HG03342 (cell line): ENCODE measurements at regions not wholly inside any gene's neighbourhood (a gene's known extent, or its start where the extent isn't known, plus 50 kb on each side); places are given as distances from the start of the nearest gene placed in this dataset.

ENCODE experiments used
- ATAC-seq: cut with Tn5 transposase; IDR thresholded peaks from one replicate; pipeline ENCODE4 v1.9.1; 2021; ENCODE audit warnings: mild to moderate bottlenecking, moderate library complexity; ENCODE audit not compliant: unreplicated experiment

- no peak for ATAC-seq
Measured at GRCh38 chrX:9189286-9189685, 155.4 kb upstream of the FAM9B start.

- ATAC-seq, result no peak
Measured at GRCh38 chrX:9191392-9191791, 157.5 kb upstream of the FAM9B start.

GRCh38 chrX:9195199-9195880 is 161.4 kb upstream of the FAM9B start:
- no peak for ATAC-seq

- no peak for ATAC-seq
Measured at GRCh38 chrX:9196961-9197640, 163.2 kb upstream of the FAM9B start.

- ATAC-seq, result no peak
Measured at GRCh38 chrX:9204560-9204959, 170.6 kb upstream of the FAM9B start.

GRCh38 chrX:9205599-9206223 is 171.8 kb upstream of the FAM9B start:
- no peak for ATAC-seq

- no peak for ATAC-seq
Measured at GRCh38 chrX:9207142-9207541, 173.2 kb upstream of the FAM9B start.

GRCh38 chrX:9211269-9211668 is 177.3 kb upstream of the FAM9B start:
- ATAC-seq, result no peak

- ATAC-seq, result no peak
Measured at GRCh38 chrX:9221781-9222180, 187.9 kb upstream of the FAM9B start.

- no peak for ATAC-seq
Measured at GRCh38 chrX:9222299-9222698, 188.4 kb upstream of the FAM9B start.

- no peak for ATAC-seq
Measured at GRCh38 chrX:9227276-9227675, 193.3 kb upstream of the FAM9B start.

- no peak for ATAC-seq
Measured at GRCh38 chrX:9231491-9231890, 197.6 kb upstream of the FAM9B start.

- ATAC-seq, result no peak
Measured at GRCh38 chrX:9233141-9233540, 199.2 kb upstream of the FAM9B start.

GRCh38 chrX:9234315-9234714 is 200.4 kb upstream of the FAM9B start:
- ATAC-seq, result no peak

- ATAC-seq, result no peak
Measured at GRCh38 chrX:9235722-9236121, 201.8 kb upstream of the FAM9B start.

- ATAC-seq, result no peak
Measured at GRCh38 chrX:9240956-9241355, 207.0 kb upstream of the FAM9B start.

GRCh38 chrX:9241427-9241826 is 207.5 kb upstream of the FAM9B start:
- no peak for ATAC-seq

- ATAC-seq, result no peak
Measured at GRCh38 chrX:9249051-9249846, 215.3 kb upstream of the FAM9B start.

GRCh38 chrX:9252182-9252581 is 212.7 kb upstream of the TBL1X start:
- ATAC-seq, result no peak

- ATAC-seq, result no peak
Measured at GRCh38 chrX:9253211-9253610, 211.6 kb upstream of the TBL1X start.

GRCh38 chrX:9257718-9258420 is 207.0 kb upstream of the TBL1X start:
- no peak for ATAC-seq
